Fibroblast of upper back skin (primary cell): ENCODE measurements at regions not wholly inside any gene's neighbourhood (a gene's known extent, or its start where the extent isn't known, plus 50 kb on each side); places are given as distances from the start of the nearest gene placed in this dataset.
"Not testable (repeated sequence)": the region's sequence is repeated elsewhere in the genome, so short reads cannot be mapped to it uniquely, and the experiment has no call there.

ENCODE experiments used
- DNase-seq: peaks from one replicate; pipeline ENCODE4 v3.0.0-alpha.2; 2013

DNA sequence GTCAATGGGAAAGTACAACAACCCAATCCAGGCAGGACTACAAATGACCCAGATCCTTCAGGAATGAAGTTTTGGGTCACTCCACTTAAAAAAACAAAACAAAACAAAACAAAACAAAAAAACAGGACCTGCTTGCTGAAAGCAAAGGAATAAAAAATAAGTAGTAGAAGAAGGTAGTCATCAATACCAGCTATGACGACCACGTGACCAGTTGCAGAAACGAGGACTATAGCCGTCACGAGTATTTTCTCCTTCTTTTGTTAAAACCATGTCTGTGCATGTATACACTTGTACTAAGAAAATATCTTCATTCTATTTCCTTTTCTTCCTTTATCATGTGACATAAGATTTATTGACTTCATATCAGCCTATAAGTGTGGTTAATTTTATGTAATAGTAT, 308.4 kb upstream of the DEFB112 start:
- DNase-seq, result no peak

DNA sequence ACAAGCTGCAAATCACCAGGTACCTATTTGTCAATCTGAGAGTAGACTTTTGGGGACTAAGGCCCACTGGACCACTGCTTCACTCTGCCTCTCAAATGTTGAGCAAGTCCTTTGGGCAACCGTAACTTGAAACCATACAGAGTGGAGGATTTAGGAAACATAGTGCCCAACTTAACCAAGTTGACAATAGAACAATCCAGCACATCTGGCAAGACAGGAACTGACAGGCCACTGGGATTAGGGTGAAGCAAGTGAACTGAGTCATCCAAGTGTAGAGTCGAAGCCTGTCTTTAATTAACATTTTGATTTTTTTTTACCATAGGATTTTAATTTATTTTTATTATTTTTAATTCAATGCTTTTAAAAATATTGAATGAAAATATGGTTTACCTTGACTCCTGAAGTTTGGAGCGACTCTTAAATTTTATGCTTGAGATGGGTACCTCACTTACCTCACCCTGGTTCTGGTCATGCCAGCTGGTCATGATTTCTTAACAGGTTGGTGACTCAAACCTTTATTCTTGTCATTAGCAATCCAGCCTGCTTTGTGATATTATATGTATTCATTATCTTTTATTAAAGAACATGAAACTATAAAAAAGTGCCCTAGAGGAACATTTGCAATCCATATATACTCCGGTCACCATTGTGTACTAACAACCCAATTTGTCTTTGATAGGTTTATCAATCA, 312.1 kb upstream of the DEFB112 start:
- no peak for DNase-seq

GRCh38 chr6:50362706-50363105, 313.0 kb upstream of the DEFB112 start:
- no peak for DNase-seq

DNA sequence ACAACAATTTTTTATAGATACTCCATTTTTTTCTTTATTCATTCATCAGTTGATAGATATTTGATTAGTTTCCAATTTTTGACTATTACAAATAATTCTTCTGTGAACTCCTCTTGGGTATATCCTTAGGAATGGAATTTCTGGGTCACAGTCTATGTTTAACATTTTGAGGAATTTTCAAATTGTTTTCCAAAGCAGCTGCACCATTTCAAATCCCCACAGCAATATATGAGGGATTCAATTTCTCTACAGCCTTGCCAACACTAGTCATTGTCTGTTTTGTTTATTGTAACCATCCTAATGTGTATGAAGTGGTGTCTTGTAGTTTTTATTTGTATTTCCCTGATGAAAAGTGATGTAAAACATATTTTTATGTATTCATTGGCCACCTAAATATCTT, 320.3 kb upstream of the DEFB112 start:
- no peak for DNase-seq

DNA sequence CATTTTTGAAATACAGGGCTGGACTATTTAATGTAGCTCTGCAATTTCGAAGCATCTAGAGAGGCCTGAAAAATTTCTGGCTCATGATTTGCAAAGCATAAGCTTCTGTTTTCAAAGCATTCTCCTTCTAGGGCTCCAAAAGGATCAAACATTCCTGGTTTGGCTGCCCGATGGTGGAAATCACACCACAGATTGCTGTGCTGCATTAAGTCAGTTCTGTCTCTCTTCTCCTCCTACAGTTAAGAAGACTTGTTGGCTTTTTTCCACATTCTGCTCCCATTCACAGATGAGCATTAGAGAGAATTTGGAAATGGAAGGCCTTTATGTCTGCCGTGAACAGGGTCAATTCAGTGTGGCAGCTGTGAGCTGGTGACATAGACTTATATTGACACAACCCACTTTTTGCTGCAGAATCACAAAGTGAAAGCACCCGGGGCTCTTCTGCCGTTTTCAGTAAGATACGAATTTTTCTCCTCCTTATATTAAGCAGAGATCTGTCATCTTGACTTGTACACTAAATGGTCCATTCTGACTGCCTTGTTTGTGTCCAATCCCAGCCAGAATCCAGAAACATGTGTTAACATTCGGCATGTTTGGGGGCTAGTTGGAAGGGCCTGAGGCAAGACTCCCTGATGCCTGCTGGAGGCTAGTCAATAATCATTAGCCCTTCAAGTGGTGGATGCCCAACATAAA, 330.8 kb upstream of the DEFB112 start:
- DNase-seq, result no peak

DNA sequence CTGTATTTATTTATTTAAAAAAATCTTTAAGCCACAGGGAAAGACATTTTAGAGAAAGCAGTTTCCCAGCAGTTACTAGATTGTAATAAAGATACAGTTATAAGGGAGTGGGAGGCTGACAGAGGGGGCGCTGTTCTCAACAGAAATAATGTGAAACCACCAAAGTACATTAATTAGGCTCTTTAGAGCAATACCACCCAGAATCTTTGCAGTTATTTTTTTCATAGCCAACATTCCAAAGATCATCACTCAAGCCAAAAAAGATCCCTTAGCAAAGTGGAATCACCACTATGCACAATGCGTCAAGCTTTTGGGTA, 331.3 kb upstream of the DEFB112 start:
- no peak for DNase-seq

- no peak for DNase-seq
Observed at GRCh38 chr6:50390416-50390815, 322.9 kb upstream of the TFAP2D start.

DNA sequence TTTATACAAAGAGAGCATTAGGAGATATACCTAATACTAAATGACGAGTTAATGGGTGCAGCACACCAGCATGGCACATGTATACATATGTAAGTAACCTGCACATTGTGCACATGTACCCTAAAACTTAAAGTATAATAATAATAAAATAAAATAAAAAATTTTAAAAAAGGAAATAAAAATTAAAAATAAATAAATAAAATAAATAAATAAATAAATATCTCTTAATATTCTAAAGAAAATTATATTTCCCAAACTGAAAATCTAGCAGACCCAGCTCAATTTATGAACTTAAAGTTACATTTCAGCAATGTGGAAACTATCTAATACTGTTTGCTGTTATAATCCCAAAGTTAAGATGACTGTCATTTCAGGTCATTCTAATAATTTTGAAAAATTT, 319.2 kb upstream of the TFAP2D start:
- not testable (repeated sequence) for DNase-seq

DNA sequence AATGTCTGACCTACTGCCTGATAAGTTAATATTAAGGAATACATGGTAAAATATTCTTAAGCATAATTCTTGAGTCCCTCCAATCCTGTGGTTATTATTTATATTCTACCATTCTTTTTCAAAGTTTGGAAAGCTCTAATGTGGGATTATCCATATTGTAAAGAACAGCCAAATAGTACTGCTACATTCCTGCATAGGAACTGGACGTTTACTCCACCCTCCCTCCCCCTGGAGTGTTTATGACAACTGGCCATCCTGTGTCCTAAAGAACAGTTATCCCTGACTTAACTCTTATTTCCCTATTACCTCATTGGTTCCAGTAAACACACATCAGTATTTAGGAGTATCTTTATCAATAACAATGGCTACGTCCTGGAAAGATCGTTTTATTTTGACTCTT, 308.7 kb upstream of the TFAP2D start:
- no peak for DNase-seq

GRCh38 chr6:50410579-50410978, 302.7 kb upstream of the TFAP2D start:
- no peak for DNase-seq

DNA sequence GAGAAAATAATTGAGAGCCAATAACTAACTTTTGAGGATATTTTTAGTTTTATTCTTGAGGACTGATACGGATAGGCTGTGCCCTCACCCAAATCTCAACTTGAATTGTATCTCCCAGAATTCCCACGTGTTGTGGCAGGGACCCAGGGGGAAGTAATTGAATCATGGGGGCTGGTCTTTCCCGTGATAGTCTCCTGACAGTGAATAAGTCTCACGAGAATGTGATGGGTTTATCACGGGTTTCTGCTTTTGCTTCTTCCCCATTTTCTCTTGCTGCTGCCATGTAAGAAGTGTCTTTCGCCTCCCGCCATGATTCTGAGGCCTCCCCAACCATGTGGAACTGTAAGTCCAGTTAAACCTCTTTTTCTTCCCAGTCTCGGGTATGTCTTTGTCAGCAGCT, 292.3 kb upstream of the TFAP2D start:
- DNase-seq, result not testable (repeated sequence)

DNA sequence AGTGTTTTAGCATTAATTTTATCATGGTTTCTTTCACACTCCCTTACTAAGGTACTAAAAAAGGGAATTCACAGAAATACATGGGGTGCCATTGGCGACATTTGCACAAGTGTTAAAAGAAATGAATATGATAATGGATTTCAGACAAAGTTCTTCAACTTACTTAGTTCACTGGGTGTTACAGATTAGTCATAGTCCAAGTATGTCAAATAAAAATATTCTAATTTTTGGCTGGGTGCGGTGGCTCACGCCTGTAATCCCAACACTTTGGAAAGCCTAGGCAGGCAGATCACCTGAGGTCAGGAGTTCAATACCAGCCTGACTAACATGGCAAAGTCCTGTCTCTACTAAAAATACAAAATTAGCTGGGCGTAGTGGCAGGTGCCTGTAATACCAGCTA, 286.1 kb upstream of the TFAP2D start:
- no peak for DNase-seq

DNA sequence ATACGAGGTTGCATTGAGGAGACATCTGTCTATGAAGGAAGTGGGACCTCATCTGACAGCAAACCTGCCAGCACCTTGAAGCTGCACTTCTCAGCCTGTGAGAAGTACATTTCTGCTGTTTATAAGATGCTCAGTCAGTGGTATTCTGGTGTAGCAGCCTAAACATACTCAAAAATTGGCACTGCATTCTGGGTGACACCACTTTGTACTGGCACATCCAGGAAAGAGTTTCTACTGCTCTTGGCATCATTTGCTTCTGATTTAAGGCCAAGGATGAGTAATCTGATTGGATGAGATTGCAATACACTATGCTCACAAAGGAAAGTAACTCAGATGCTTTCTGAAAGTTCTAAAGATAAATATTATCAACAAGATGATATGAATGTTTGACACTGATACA, 275.4 kb upstream of the TFAP2D start:
- DNase-seq, result no peak

DNA sequence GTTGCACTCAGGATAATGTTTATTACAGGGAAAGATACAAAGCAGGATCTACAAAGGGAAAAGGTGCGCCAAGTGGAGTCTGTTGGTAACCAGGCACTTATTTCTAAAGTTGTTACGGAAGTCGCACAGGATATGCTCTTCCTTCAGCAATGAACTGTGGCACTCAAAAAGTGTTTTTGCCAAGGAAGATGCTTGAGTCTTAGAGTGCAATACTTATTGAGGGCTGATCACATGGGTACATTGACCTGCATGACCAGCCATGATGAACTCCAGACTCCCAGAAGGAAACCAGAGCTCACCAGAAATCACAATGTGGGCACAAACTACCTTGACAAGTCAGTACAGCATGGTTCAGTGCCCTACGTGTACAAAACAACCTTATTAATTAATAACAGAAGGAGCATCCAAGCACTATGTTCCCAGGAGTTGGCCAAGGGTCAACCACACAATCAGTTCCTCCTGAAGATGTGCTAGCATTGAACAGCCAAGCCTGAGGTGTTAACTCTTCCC, 270.7 kb upstream of the TFAP2D start:
- DNase-seq, result no peak

DNA sequence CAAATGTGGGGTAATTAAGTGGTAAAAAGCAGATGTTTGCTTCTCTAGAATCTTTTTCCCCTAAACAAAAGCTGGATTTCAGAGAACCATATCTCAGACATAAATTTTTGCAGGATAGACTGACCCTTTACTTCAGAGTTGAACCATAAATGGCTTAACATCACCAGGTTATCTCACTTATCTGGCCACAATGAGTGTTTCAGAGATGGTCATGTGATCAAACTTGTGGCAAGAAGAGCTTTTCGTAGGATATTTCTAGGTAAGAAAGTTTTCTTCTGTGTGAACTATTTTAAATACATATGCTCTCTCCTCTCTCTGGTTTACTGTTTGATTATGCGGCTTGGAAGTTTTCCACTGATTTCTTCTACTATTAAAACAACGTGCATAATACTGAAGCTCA, 270.2 kb upstream of the TFAP2D start:
- DNase-seq, result no peak

DNA sequence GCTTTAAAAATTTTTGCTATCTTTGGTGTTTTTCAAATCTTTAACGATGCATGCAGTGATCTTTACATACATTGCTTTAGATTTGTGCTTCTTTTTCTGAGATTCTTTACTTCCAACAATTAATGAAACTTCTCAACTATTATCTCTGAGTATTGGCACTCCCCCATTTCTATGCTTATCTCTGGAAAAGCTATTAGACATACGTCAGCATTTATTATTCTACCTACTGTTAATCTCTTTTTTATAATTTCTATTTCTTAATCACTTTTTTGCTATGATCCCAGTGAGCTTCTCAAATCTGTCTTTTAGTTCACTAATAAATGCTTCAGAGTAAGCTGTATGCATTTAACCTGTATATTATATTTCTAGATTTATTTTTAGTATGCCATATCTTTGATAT, 264.2 kb upstream of the TFAP2D start:
- no peak for DNase-seq

GRCh38 chr6:50451826-50452400, 261.4 kb upstream of the TFAP2D start:
- DNase-seq, result no peak

- no peak for DNase-seq
Observed at GRCh38 chr6:50455029-50455428, 258.3 kb upstream of the TFAP2D start.

GRCh38 chr6:50457351-50457750, 256.0 kb upstream of the TFAP2D start:
- no peak for DNase-seq

GRCh38 chr6:50461696-50462095, 251.6 kb upstream of the TFAP2D start:
- no peak for DNase-seq

GRCh38 chr6:50463931-50464330, 249.4 kb upstream of the TFAP2D start:
- no peak for DNase-seq

GRCh38 chr6:50467931-50468330, 245.4 kb upstream of the TFAP2D start:
- DNase-seq, result no peak

- DNase-seq, result no peak
Observed at GRCh38 chr6:50471041-50471440, 242.3 kb upstream of the TFAP2D start.

DNA sequence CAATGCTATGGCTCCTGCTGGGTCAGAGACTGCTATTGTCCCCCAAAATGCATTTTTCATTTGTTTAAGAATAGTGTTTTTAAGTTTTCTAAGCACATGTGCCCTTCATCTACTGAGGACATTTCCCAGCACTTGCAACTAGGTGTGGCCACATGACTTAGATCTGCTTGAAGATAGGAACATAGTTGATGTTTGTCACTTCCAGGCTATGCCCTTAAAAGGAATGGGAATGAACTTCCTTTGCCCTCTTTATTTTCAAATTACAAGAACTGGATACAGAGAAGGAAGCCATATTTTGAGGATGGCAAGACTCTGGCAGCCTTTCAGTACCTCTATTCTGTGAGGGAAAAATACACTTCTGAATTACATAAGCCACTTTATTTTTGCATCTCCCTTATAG, 203.0 kb upstream of the TFAP2D start:
- no peak for DNase-seq
